Mammary epithelial cell (primary cell): ENCODE measurements at regions not wholly inside any gene's neighbourhood (a gene's known extent, or its start where the extent isn't known, plus 50 kb on each side); places are given as distances from the start of the nearest gene placed in this dataset.

ENCODE experiments used
- EZH2 ChIP-seq: IDR thresholded peaks from 2 replicates; pipeline ENCODE4 v1.6.1; 2012; ENCODE audit warnings: low read length, inconsistent platforms, borderline replicate concordance
- TF ChIP-seq, protein P1 (sequence below), 2 donors: IDR thresholded peaks in 1 of 2; conservative IDR thresholded peaks in 1 of 2; 2 replicates each; pipeline ENCODE4 v1.5.1; 2011 to 2012; ENCODE audit warnings: inconsistent platforms in 2 of 2, low read length in 2 of 2, mild to moderate bottlenecking in 2 of 2, control low read depth in 1 of 2, low read depth in 1 of 2; ENCODE audit not compliant: insufficient read depth in 1 of 2; ENCODE audit errors: extremely low read depth in 1 of 2

DNA sequence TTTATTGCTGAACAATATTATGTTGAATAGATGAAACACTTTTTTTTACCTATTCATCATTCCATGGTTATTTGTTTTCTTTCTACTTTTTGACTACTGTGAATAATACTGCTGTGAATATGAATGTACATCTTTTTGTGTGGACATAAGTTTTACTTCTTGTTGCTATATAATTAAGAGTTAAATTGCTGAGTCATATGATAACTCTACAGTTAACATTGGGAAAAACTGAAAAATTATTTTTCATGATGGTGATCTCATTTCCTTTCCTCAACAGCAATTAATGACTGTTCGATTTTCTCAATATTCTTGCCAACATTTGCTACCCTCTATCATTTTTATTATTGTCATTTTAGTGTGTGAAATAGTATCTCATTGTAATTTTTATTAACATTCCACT is 106.9 kb upstream of the TECRL start:
- TF ChIP-seq, protein P1, sequence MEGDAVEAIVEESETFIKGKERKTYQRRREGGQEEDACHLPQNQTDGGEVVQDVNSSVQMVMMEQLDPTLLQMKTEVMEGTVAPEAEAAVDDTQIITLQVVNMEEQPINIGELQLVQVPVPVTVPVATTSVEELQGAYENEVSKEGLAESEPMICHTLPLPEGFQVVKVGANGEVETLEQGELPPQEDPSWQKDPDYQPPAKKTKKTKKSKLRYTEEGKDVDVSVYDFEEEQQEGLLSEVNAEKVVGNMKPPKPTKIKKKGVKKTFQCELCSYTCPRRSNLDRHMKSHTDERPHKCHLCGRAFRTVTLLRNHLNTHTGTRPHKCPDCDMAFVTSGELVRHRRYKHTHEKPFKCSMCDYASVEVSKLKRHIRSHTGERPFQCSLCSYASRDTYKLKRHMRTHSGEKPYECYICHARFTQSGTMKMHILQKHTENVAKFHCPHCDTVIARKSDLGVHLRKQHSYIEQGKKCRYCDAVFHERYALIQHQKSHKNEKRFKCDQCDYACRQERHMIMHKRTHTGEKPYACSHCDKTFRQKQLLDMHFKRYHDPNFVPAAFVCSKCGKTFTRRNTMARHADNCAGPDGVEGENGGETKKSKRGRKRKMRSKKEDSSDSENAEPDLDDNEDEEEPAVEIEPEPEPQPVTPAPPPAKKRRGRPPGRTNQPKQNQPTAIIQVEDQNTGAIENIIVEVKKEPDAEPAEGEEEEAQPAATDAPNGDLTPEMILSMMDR (conservative IDR thresholded peaks at IDR 0.05 in 1 of 2, IDR thresholded peaks at IDR 0.05 in 1 of 2; ENCODE audit: extremely low read depth in 1 of 2, insufficient read depth in 1 of 2, low read depth in 1 of 2, low read length in 2 of 2) = no peak
- no peak for TF ChIP-seq EZH2
